DMS 273 treated with DMSO at 0.1 percent for 48 hours (cell line): ENCODE measurements at regions not wholly inside any gene's neighbourhood (a gene's known extent, or its start where the extent isn't known, plus 50 kb on each side); places are given as distances from the start of the nearest gene placed in this dataset.
"Not testable (repeated sequence)": the region's sequence is repeated elsewhere in the genome, so short reads cannot be mapped to it uniquely, and the experiment has no call there.

Source experiments
- DNase-seq: peaks from one replicate; lab custom pipeline; 2025; lab: John Stamatoyannopoulos, UW

GRCh38 chr18:38297910-38298309 is 732.3 kb upstream of the CELF4 start:
- DNase-seq, result peak; percentile 46

- no peak for DNase-seq
Observed at GRCh38 chr18:38290229-38290628, 724.6 kb upstream of the CELF4 start.

GRCh38 chr18:38284972-38285371 is 719.4 kb upstream of the CELF4 start:
- DNase-seq, result no peak

- no peak for DNase-seq
Observed at GRCh38 chr18:38263066-38263465, 697.5 kb upstream of the CELF4 start.

GRCh38 chr18:38262661-38263060 is 697.1 kb upstream of the CELF4 start:
- no peak for DNase-seq

GRCh38 chr18:38257661-38258060 is 692.1 kb upstream of the CELF4 start:
- DNase-seq, result no peak

GRCh38 chr18:38256366-38256765 is 690.8 kb upstream of the CELF4 start:
- DNase-seq, result no peak

- DNase-seq, result no peak
Observed at GRCh38 chr18:38250971-38251370, 685.4 kb upstream of the CELF4 start.

GRCh38 chr18:38244480-38244879 is 678.9 kb upstream of the CELF4 start:
- no peak for DNase-seq

- no peak for DNase-seq
Observed at GRCh38 chr18:38243291-38243690, 677.7 kb upstream of the CELF4 start.

- no peak for DNase-seq
Observed at GRCh38 chr18:38241736-38242135, 676.1 kb upstream of the CELF4 start.

- DNase-seq, result no peak
Observed at GRCh38 chr18:38241216-38241615, 675.6 kb upstream of the CELF4 start.

- DNase-seq, result no peak
Observed at GRCh38 chr18:38239606-38240005, 674.0 kb upstream of the CELF4 start.

- DNase-seq, result no peak
Observed at GRCh38 chr18:38237796-38238195, 672.2 kb upstream of the CELF4 start.

- no peak for DNase-seq
Observed at GRCh38 chr18:38221476-38222100, 656.0 kb upstream of the CELF4 start.

- no peak for DNase-seq
Observed at GRCh38 chr18:38198956-38199355, 633.4 kb upstream of the CELF4 start.

- no peak for DNase-seq
Observed at GRCh38 chr18:38198526-38198925, 632.9 kb upstream of the CELF4 start.

- DNase-seq, result no peak
Observed at GRCh38 chr18:38186491-38186890, 620.9 kb upstream of the CELF4 start.

- peak; percentile 8 for DNase-seq
Observed at GRCh38 chr18:38174594-38174993, 609.0 kb upstream of the CELF4 start.

- DNase-seq, result no peak
Observed at GRCh38 chr18:38174173-38174572, 608.6 kb upstream of the CELF4 start.

GRCh38 chr18:38170845-38171244 is 605.2 kb upstream of the CELF4 start:
- no peak for DNase-seq

- DNase-seq, result no peak
Observed at GRCh38 chr18:38167623-38168022, 602.0 kb upstream of the CELF4 start.

GRCh38 chr18:38153116-38153515 is 587.5 kb upstream of the CELF4 start:
- not testable (repeated sequence) for DNase-seq

- DNase-seq, result no peak
Observed at GRCh38 chr18:38116716-38117115, 551.1 kb upstream of the CELF4 start.

GRCh38 chr18:38115201-38115600 is 549.6 kb upstream of the CELF4 start:
- DNase-seq, result no peak
